ENCODE measurements at regions not wholly inside any gene's neighbourhood (a gene's known extent, or its start where the extent isn't known, plus 50 kb on each side); places are given as distances from the start of the nearest gene placed in this dataset.

- TF ChIP-seq ZBTB33 (IDR thresholded peaks at IDR 0.05; ENCODE audit: extremely low read depth, insufficient replicate concordance, low read length) (no peak), FOSL1 (IDR thresholded peaks at IDR 0.05; ENCODE audit: low read depth) (no peak), SIN3A (IDR thresholded peaks at IDR 0.05; ENCODE audit: low read depth) (no peak), ZNF274 (IDR thresholded peaks at IDR 0.05; ENCODE audit: low read depth, low read length) (no peak), JUND (IDR thresholded peaks at IDR 0.05) (no peak), EGR1 (IDR thresholded peaks at IDR 0.05; ENCODE audit: low read depth) (no peak)
Observed at GRCh38 chr14:45361727-45362126, 108.7 kb upstream of the MIS18BP1 start (continued).

- CTCF ChIA-PET = no interaction called here
- POLR2A ChIA-PET = no interaction called here
Observed at GRCh38 chr14:45359746-45360145, 106.7 kb upstream of the MIS18BP1 start.

More at GRCh38 chr14:45359746-45360145, 106.7 kb upstream of the MIS18BP1 start:
- no peaks in the 10 kb centered on the region for H3K4me1 ChIP-seq (ENCODE audit: control insufficient read depth in 1 of 2, insufficient read depth in 2 of 2, low read length in 2 of 2)
- no peaks in the 10 kb centered on the region for H3K9me3 ChIP-seq (ENCODE audit: control insufficient read depth in 1 of 2, insufficient read depth in 1 of 2, low read depth in 1 of 2, low read length in 2 of 2)
- H3K9ac ChIP-seq (ENCODE audit: low read length) = no peak overlapping the region
- H4K20me1 ChIP-seq (ENCODE audit: insufficient read depth) = no peaks in the 10 kb centered on the region
- H3K27ac ChIP-seq (ENCODE audit: low read depth, low read length) = no peak overlapping the region
- no TSS peak for BruUV-seq (replicated peaks)
- no peaks in the 10 kb centered on the region for H3K79me2 ChIP-seq (ENCODE audit: insufficient read depth, low read length)
- no peak overlapping the region for H3K4me3 ChIP-seq (replicated peaks in 1 of 2; ENCODE audit: low read depth in 1 of 2, low read length in 2 of 2)
- H3K4me2 ChIP-seq (ENCODE audit: low read length) = no peak overlapping the region
- DNase-seq (ENCODE audit: low read depth, low spot score) (no peak), ATAC-seq (no peak)
- no peak for TF ChIP-seq JUND (IDR thresholded peaks at IDR 0.05)
- RAD21 ChIA-PET (ENCODE audit: low non-redundant PET in 1 of 2, low total read pairs in 2 of 2, uncharacterized antibody in 2 of 2, unreplicated experiment in 2 of 2) = no interaction called here
- intact Hi-C loops (cut with micrococcal nuclease) = no loop called here
- H3K9me2 ChIP-seq (ENCODE audit: insufficient read depth) = no peaks in the 10 kb centered on the region
- no peak overlapping the region for H2AFZ ChIP-seq (ENCODE audit: low read depth, low read length, poor library complexity, severe bottlenecking)
- H3K27me3 ChIP-seq (ENCODE audit: insufficient read depth, low read length) = no peaks in the 10 kb centered on the region
- H3K36me3 ChIP-seq (ENCODE audit: control insufficient read depth in 1 of 2, insufficient read depth in 2 of 2, low read length in 2 of 2) = no peaks in the 10 kb centered on the region
